Keratinocyte (primary cell): ENCODE measurements at regions not wholly inside any gene's neighbourhood (a gene's known extent, or its start where the extent isn't known, plus 50 kb on each side); places are given as distances from the start of the nearest gene placed in this dataset.

Experiments used
- DNase-seq: peaks from one replicate; pipeline ENCODE4 v3.0.0-alpha.2; 2011; ENCODE audit warnings: low read depth, missing footprints, low spot score
- FAIRE-seq: peaks from 2 replicates; lab custom pipeline; 2011; peaks lifted over from hg19 to GRCh38; lab: Jason Lieb, UNC
- H2AFZ ChIP-seq: 2 replicates; pipeline ENCODE4 v1.6.0; 2012; ENCODE audit warnings: low read length, control low read depth, inconsistent platforms; ENCODE audit not compliant: control insufficient read depth
- H3K27ac ChIP-seq: 2 replicates; pipeline ENCODE4 v1.5.1; 2011; ENCODE audit warnings: low read length; ENCODE audit not compliant: control insufficient read depth, insufficient read depth
- H3K27me3 ChIP-seq: 3 replicates; pipeline ENCODE4 v1.6.0; 2011; ENCODE audit warnings: low read length; ENCODE audit not compliant: control insufficient read depth, insufficient read depth; ENCODE audit errors: extremely low read depth
- H3K36me3 ChIP-seq, 2 experiments: 2 replicates in 1 of 2; 3 replicates in 1 of 2; pipeline ENCODE4 v1.5.1; 2011; ENCODE audit warnings: low read length in 2 of 2, mild to moderate bottlenecking in 1 of 2; ENCODE audit not compliant: control insufficient read depth in 2 of 2, insufficient read depth in 2 of 2; ENCODE audit errors: extremely low read depth in 1 of 2
- H3K4me1 ChIP-seq: 3 replicates; pipeline ENCODE4 v1.5.1; 2011; ENCODE audit warnings: low read length; ENCODE audit not compliant: control insufficient read depth, insufficient read depth; ENCODE audit errors: extremely low read depth
- H3K4me2 ChIP-seq: 3 replicates; pipeline ENCODE4 v1.6.0; 2011; ENCODE audit warnings: low read depth, low read length; ENCODE audit not compliant: control insufficient read depth, insufficient read depth; ENCODE audit errors: extremely low read depth
- H3K4me3 ChIP-seq, 3 experiments: fragments of 200-600 bp in 1 of 3; sonication (generic) in 1 of 3; 2 replicates in 2 of 3; 3 replicates in 1 of 3; pipeline ENCODE4 v1.5.1; 2011 to 2016; ENCODE audit warnings: low read length in 3 of 3, mild to moderate bottlenecking in 3 of 3, control low read depth in 2 of 3, inconsistent platforms in 1 of 3, low read depth in 1 of 3, mixed read lengths in 1 of 3, mixed run types in 1 of 3, moderate library complexity in 1 of 3; ENCODE audit not compliant: control insufficient read depth in 2 of 3, insufficient read depth in 2 of 3; ENCODE audit errors: extremely low read depth in 1 of 3
- H3K79me2 ChIP-seq: 2 replicates; pipeline ENCODE4 v1.6.0; 2012; ENCODE audit warnings: low read length; ENCODE audit not compliant: control insufficient read depth, insufficient read depth
- H3K9ac ChIP-seq: 3 replicates; pipeline ENCODE4 v1.6.0; 2011; ENCODE audit warnings: low read length; ENCODE audit not compliant: control insufficient read depth, insufficient read depth; ENCODE audit errors: extremely low read depth
- H3K9me1 ChIP-seq: 3 replicates; pipeline ENCODE4 v1.6.0; 2011; ENCODE audit warnings: low read length; ENCODE audit not compliant: control insufficient read depth, insufficient read depth; ENCODE audit errors: extremely low read depth
- H3K9me3 ChIP-seq: 2 replicates; pipeline ENCODE4 v1.5.1; 2012; ENCODE audit warnings: low read depth, low read length; ENCODE audit not compliant: control insufficient read depth
- H4K20me1 ChIP-seq: 3 replicates; pipeline ENCODE4 v1.6.0; 2011; ENCODE audit warnings: low read length; ENCODE audit not compliant: control insufficient read depth, insufficient read depth; ENCODE audit errors: extremely low read depth
- EZH2 ChIP-seq: IDR thresholded peaks from one replicate; pipeline ENCODE4 v1.6.1; 2012; ENCODE audit warnings: inconsistent platforms, mild to moderate bottlenecking, low read length, moderate library complexity
- dilution Hi-C: fragments of 300-500 bp; cut with MboI; formaldehyde crosslinking; loops from one replicate; pipeline ENCODE4 v1.7.0; 2020; ENCODE audit warnings: low sequenced_read_pairs; ENCODE audit not compliant: extremely low pct_ligation_motif_present
- TF ChIP-seq, protein P1 (sequence below), 3 experiments: IDR thresholded peaks in 1 of 3; conservative IDR thresholded peaks in 1 of 3; optimal IDR thresholded peaks in 1 of 3; 2 replicates in 2 of 3; 3 replicates in 1 of 3; pipeline versions ENCODE3 to v1.5.1; 2011; ENCODE audit warnings: low read length in 3 of 3, mild to moderate bottlenecking in 3 of 3, moderate library complexity in 2 of 3, control low read depth in 1 of 3, inconsistent platforms in 1 of 3; ENCODE audit not compliant: insufficient read depth in 2 of 3; ENCODE audit errors: extremely low read depth in 1 of 3

DNA sequence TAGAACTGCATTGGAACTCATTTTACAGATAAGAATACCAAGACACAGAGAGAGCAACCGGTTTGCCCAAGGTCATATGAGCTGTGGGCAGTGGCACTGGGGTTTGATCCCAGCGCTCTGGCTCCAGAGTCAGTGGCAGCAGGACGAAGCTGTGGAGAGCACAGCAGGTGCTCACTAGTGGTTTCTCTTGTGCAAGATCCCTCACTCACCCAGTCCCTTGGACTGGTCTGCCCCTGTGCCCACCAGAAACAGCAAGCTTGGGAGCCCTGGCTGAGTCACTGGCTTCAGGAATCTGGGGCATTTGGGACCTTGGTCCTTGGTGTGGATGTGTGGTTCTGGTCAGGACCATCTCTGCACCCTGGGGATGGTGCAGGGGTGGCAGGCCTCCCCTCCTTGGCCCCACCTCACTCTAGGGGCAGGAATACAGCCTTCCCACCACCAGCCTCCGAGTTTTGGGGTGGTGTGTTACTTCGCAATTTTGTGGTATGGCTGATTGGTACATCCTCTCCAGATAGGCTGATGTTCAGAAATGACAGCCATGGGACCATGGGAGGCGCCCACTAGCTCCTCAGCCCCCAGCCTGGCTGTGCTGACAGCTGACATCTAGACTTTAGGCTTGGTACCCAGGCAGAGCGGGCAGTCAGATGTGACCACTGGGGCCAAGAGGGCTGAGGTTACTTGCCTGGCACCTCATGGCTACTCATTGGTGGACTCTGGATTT, 104.6 kb downstream of the LSM3 start:
- Histone ChIP-seq H3K4me3 (no peak overlapping the region), H3K9me1 (no peaks in the 10 kb centered on the region), H3K27me3 (no peaks in the 10 kb centered on the region), H3K79me2 (no peaks in the 10 kb centered on the region), H3K4me1 (peaks cover 13% of the 10 kb centered on the region), H4K20me1 (no peaks in the 10 kb centered on the region), H3K36me3 (no peaks in the 10 kb centered on the region), H3K4me2 (no peak overlapping the region), H2AFZ (no peak overlapping the region), H3K27ac (no peak overlapping the region), H3K9me3 (no peaks in the 10 kb centered on the region), H3K9ac (no peak overlapping the region)
- FAIRE-seq (no peak), DNase-seq (no peak)
- dilution Hi-C loops, result no loop called here
- TF ChIP-seq, protein P1, sequence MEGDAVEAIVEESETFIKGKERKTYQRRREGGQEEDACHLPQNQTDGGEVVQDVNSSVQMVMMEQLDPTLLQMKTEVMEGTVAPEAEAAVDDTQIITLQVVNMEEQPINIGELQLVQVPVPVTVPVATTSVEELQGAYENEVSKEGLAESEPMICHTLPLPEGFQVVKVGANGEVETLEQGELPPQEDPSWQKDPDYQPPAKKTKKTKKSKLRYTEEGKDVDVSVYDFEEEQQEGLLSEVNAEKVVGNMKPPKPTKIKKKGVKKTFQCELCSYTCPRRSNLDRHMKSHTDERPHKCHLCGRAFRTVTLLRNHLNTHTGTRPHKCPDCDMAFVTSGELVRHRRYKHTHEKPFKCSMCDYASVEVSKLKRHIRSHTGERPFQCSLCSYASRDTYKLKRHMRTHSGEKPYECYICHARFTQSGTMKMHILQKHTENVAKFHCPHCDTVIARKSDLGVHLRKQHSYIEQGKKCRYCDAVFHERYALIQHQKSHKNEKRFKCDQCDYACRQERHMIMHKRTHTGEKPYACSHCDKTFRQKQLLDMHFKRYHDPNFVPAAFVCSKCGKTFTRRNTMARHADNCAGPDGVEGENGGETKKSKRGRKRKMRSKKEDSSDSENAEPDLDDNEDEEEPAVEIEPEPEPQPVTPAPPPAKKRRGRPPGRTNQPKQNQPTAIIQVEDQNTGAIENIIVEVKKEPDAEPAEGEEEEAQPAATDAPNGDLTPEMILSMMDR (optimal IDR thresholded peaks at IDR 0.05 in 1 of 3, IDR thresholded peaks at IDR 0.05 in 1 of 3, conservative IDR thresholded peaks at IDR 0.05 in 1 of 3; ENCODE audit: extremely low read depth in 1 of 3, insufficient read depth in 2 of 3, low read length in 3 of 3), result no peak
- no peak for TF ChIP-seq EZH2

GRCh38 chr3:14283813-14284438, 105.3 kb downstream of the LSM3 start:
- Histone ChIP-seq H3K4me3 (no peak overlapping the region), H2AFZ (no peak overlapping the region), H4K20me1 (no peaks in the 10 kb centered on the region), H3K27ac (no peak overlapping the region), H3K36me3 (no peaks in the 10 kb centered on the region), H3K4me2 (no peak overlapping the region), H3K9me3 (no peaks in the 10 kb centered on the region), H3K9ac (no peak overlapping the region), H3K27me3 (no peaks in the 10 kb centered on the region), H3K79me2 (no peaks in the 10 kb centered on the region), H3K4me1 (peaks cover 10% of the 10 kb centered on the region), H3K9me1 (no peaks in the 10 kb centered on the region)
- FAIRE-seq (no peak), DNase-seq (no peak)
- dilution Hi-C loops, result no loop called here
- no peak for TF ChIP-seq EZH2
- TF ChIP-seq, protein P1 (optimal IDR thresholded peaks at IDR 0.05 in 1 of 3, IDR thresholded peaks at IDR 0.05 in 1 of 3, conservative IDR thresholded peaks at IDR 0.05 in 1 of 3; ENCODE audit: extremely low read depth in 1 of 3, insufficient read depth in 2 of 3, low read length in 3 of 3), result no peak
